ENCODE measurements at regions not wholly inside any gene's neighbourhood (a gene's known extent, or its start where the extent isn't known, plus 50 kb on each side); places are given as distances from the start of the nearest gene placed in this dataset.

DNA sequence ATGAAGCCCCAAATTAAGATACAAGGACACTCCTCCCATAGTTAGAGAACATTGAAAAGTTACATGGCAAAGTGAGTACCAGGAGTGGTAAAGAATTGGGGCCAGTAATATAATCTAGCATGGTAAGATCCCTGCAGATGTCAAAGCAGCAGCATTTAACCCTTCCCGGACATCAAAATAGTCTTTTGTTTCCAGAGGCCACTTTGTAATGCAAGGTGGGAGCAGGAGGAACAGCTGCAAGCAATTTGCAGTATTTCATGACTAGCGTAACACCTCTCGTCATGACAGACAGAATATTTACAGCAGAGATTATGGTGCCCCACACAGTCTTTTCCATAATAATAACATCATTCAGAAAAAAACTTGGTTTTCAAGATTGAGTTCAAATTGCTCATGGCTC is 123.2 kb upstream of the VGLL2 start:
- Histone ChIP-seq H3K36me3 (no peaks in the 10 kb centered on the region), H3K4me1 (no peaks in the 10 kb centered on the region), H3K4me3 (replicated peaks in 1 of 3) (no peak overlapping the region), H3K27ac (no peak overlapping the region), H3K9me3 (no peaks in the 10 kb centered on the region), H3K27me3 (no peaks in the 10 kb centered on the region)
- 72 to 88% methylated on average over 3 of the region's 3 CpGs for WGBS, 2 donors
- intact Hi-C loops (cut with DNase I), result no loop called here
- no peak for TF ChIP-seq POLR2A (IDR thresholded peaks at IDR 0.05)
- TF ChIP-seq, protein P1, sequence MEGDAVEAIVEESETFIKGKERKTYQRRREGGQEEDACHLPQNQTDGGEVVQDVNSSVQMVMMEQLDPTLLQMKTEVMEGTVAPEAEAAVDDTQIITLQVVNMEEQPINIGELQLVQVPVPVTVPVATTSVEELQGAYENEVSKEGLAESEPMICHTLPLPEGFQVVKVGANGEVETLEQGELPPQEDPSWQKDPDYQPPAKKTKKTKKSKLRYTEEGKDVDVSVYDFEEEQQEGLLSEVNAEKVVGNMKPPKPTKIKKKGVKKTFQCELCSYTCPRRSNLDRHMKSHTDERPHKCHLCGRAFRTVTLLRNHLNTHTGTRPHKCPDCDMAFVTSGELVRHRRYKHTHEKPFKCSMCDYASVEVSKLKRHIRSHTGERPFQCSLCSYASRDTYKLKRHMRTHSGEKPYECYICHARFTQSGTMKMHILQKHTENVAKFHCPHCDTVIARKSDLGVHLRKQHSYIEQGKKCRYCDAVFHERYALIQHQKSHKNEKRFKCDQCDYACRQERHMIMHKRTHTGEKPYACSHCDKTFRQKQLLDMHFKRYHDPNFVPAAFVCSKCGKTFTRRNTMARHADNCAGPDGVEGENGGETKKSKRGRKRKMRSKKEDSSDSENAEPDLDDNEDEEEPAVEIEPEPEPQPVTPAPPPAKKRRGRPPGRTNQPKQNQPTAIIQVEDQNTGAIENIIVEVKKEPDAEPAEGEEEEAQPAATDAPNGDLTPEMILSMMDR (IDR thresholded peaks at IDR 0.05), result no peak
- no peak for DNase-seq

DNA sequence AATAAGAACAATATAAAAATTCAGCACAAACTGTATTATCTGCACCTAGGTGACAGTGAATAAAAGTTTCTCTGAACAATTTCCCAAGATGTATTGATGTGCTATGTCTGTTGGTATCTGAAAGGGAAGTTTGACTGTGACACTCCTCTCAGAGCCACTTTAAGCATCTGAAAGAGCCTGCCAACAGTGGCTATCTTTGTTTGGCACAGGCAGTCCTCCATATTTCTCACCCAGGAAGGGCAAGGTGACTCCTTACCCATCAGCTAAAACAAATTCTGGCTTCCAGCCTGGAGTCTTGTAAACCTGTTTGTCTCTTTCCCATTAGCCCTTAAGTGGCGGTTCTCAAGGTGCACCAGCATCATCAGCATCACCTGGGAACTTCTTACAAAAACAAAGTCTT is 122.4 kb upstream of the VGLL2 start:
- Histone ChIP-seq H3K4me1 (no peaks in the 10 kb centered on the region), H3K4me3 (replicated peaks in 1 of 3) (no peak overlapping the region), H3K27ac (no peak overlapping the region), H3K9me3 (no peaks in the 10 kb centered on the region), H3K36me3 (no peaks in the 10 kb centered on the region), H3K27me3 (no peaks in the 10 kb centered on the region)
- intact Hi-C loops (cut with DNase I), result no loop called here
- no peak for DNase-seq
- 43 to 55% methylated on average over 1 of the region's 1 CpG for WGBS, 2 donors
- TF ChIP-seq, protein P1 (IDR thresholded peaks at IDR 0.05), result no peak
- TF ChIP-seq POLR2A (IDR thresholded peaks at IDR 0.05), result no peak

DNA sequence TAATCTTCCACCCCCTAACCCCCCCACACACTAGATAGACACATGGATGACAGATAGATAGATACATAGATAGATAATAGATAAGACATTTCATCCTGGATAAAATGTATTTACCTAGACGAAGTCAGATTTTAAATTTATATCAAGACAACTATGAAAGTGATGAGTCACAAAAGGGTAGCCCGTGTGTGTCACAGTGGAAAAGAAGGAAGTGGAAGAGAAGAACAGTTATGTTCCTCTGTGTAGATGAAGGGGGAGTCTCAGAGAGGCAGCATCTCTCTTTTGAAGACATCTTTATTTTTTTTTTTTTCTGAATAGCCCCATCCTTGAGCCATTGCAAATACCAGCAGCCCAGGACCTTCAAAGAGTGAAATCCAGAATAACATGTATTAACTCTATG is 121.7 kb upstream of the VGLL2 start:
- no peak for TF ChIP-seq POLR2A (IDR thresholded peaks at IDR 0.05)
- TF ChIP-seq, protein P1 (IDR thresholded peaks at IDR 0.05), result no peak
- DNase-seq, result no peak
- Histone ChIP-seq H3K4me1 (no peaks in the 10 kb centered on the region), H3K27me3 (no peaks in the 10 kb centered on the region), H3K36me3 (no peaks in the 10 kb centered on the region), H3K27ac (no peak overlapping the region), H3K9me3 (no peaks in the 10 kb centered on the region), H3K4me3 (replicated peaks in 1 of 3) (no peak overlapping the region)
- intact Hi-C loops (cut with DNase I), result no loop called here
- 80 to 81% methylated on average over 2 of the region's 2 CpGs for WGBS, 2 donors

DNA sequence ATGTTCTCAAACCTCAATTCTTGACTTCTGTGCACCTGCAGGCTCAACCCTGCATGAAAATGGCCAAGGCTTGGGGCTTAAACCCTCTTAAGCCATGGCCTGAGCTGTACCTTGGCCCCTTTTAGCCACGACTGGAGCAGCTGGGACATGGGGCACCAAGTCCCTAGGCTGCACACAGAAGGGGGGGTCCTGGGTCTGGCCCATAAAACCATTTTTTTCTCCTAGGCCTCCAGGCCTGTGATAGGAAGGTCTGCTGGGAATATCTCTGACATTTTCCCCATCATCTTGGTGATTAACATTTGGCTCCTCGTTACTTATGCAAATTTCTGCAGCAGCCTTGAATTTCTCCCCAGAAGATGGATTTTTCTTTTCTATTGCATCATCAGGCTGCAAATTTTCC is 119.4 kb upstream of the VGLL2 start:
- DNase-seq, result no peak
- H3K27ac ChIP-seq, result no peak overlapping the region
- H3K4me3 ChIP-seq (replicated peaks in 1 of 3), result no peak overlapping the region
- TF ChIP-seq POLR2A (IDR thresholded peaks at IDR 0.05), result no peak
- TF ChIP-seq, protein P1 (IDR thresholded peaks at IDR 0.05), result no peak
- H3K4me1 ChIP-seq, result no peaks in the 10 kb centered on the region
- intact Hi-C loops (cut with DNase I), result no loop called here
- WGBS, 2 donors, result 58 to 64% methylated on average over 2 of the region's 2 CpGs
- H3K27me3 ChIP-seq, result no peaks in the 10 kb centered on the region
- no peaks in the 10 kb centered on the region for H3K36me3 ChIP-seq
- no peaks in the 10 kb centered on the region for H3K9me3 ChIP-seq

DNA sequence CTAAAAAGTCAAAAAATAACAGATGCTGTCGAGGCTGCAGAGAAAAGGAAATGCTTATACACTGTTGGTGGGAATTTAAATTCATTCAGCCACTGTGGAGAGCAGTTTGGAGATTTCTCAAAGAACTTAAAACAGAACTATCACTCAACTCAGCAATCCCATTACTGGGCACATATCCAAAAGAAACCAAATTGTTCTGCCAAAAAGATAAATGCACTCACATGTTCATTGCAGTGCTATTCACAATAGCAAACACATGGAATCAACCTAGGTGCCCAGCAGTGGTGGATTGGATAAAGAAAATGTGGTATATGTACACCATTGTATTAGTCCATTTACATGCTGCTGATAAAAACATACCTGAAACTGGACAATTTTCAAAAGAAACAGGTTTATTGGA is 116.0 kb upstream of the VGLL2 start:
- WGBS, 2 donors, result 41 to 56% methylated on average over 1 of the region's 1 CpG
- H3K27ac ChIP-seq, result no peak overlapping the region
- H3K4me1 ChIP-seq, result no peaks in the 10 kb centered on the region
- H3K36me3 ChIP-seq, result no peaks in the 10 kb centered on the region
- H3K9me3 ChIP-seq, result no peaks in the 10 kb centered on the region
- H3K27me3 ChIP-seq, result no peaks in the 10 kb centered on the region
- DNase-seq, result no peak
- intact Hi-C loops (cut with DNase I), result no loop called here
- TF ChIP-seq, protein P1 (IDR thresholded peaks at IDR 0.05), result no peak
- TF ChIP-seq POLR2A (IDR thresholded peaks at IDR 0.05), result no peak
- H3K4me3 ChIP-seq (replicated peaks in 1 of 3), result no peak overlapping the region
